Left ventricle myocardium inferior (tissue), 1 donor: ENCODE measurements at regions not wholly inside any gene's neighbourhood (a gene's known extent, or its start where the extent isn't known, plus 50 kb on each side); places are given as distances from the start of the nearest gene placed in this dataset.

Source experiments
- DNase-seq: peaks from one replicate; pipeline ENCODE4 v3.0.0-alpha.2; 2020
- H3K27ac ChIP-seq: fragments of 200-600 bp; replicated peaks from 2 replicates; pipeline ENCODE4 v1.8.0; 2021
- H3K27me3 ChIP-seq: fragments of 200-600 bp; 2 replicates; pipeline ENCODE4 v1.8.0; 2021; ENCODE audit warnings: low read depth
- H3K36me3 ChIP-seq: fragments of 200-600 bp; 2 replicates; pipeline ENCODE4 v1.8.0; 2021
- H3K4me1 ChIP-seq: fragments of 200-600 bp; 2 replicates; pipeline ENCODE4 v1.8.0; 2021
- H3K4me3 ChIP-seq: fragments of 200-600 bp; 2 replicates; pipeline ENCODE4 v1.8.0; 2021; ENCODE audit warnings: mild to moderate bottlenecking, moderate library complexity
- H3K9me3 ChIP-seq: fragments of 200-600 bp; replicated peaks from 2 replicates; pipeline ENCODE4 v1.8.0; 2021
- CTCF ChIP-seq: fragments of 200-600 bp; IDR thresholded peaks from 2 replicates; pipeline ENCODE4 v1.8.0; 2021; ENCODE audit warnings: antibody characterized with exemption, mild to moderate bottlenecking, borderline replicate concordance
- intact Hi-C: fragments of 100-400 bp; cut with micrococcal nuclease; formaldehyde crosslinking; loops from one replicate; pipeline ENCODE4 v1.11.0; 2022
- donor health status: DM: no; HTN: yes; CAD: no; lungs with severe emphysema.

- Histone ChIP-seq H3K4me3 (no peak overlapping the region), H3K27me3 (no peaks in the 10 kb centered on the region), H3K9me3 (no peaks in the 10 kb centered on the region), H3K27ac (no peak overlapping the region), H3K4me1 (peaks cover 30% of the 10 kb centered on the region), H3K36me3 (no peaks in the 10 kb centered on the region)
- intact Hi-C loops = no loop called here
- TF ChIP-seq CTCF = no peak
- DNase-seq = no peak
These were observed 211.4 kb upstream of the DPH6 start for GRCh38 chr15:35757361-35757760.

- H3K27me3 ChIP-seq = no peaks in the 10 kb centered on the region
- no peak for DNase-seq
- intact Hi-C loops = no loop called here
- no peak overlapping the region for H3K4me3 ChIP-seq
- no peaks in the 10 kb centered on the region for H3K36me3 ChIP-seq
- H3K9me3 ChIP-seq = no peaks in the 10 kb centered on the region
- no peak for TF ChIP-seq CTCF
- H3K27ac ChIP-seq = no peak overlapping the region
- peaks cover 30% of the 10 kb centered on the region for H3K4me1 ChIP-seq
These were observed 211.8 kb upstream of the DPH6 start for GRCh38 chr15:35757765-35758164.

GRCh38 chr15:35764661-35765519 lies 218.9 kb upstream of the DPH6 start:
- DNase-seq = no peak
- no peaks in the 10 kb centered on the region for H3K36me3 ChIP-seq
- H3K9me3 ChIP-seq = no peaks in the 10 kb centered on the region
- H3K27me3 ChIP-seq = no peaks in the 10 kb centered on the region
- TF ChIP-seq CTCF = no peak
- no peak overlapping the region for H3K27ac ChIP-seq
- H3K4me3 ChIP-seq = no peak overlapping the region
- no peaks in the 10 kb centered on the region for H3K4me1 ChIP-seq
- intact Hi-C loops = no loop called here

- Histone ChIP-seq H3K4me1 (no peaks in the 10 kb centered on the region), H3K36me3 (no peaks in the 10 kb centered on the region), H3K27me3 (no peaks in the 10 kb centered on the region), H3K9me3 (no peaks in the 10 kb centered on the region), H3K27ac (no peak overlapping the region), H3K4me3 (no peak overlapping the region)
- no peak for TF ChIP-seq CTCF
- no peak for DNase-seq
- intact Hi-C loops = no loop called here
These were observed 223.0 kb upstream of the DPH6 start for GRCh38 chr15:35768949-35769348.

- no peak overlapping the region for H3K4me3 ChIP-seq
- H3K9me3 ChIP-seq = no peaks in the 10 kb centered on the region
- TF ChIP-seq CTCF = no peak
- no peaks in the 10 kb centered on the region for H3K4me1 ChIP-seq
- H3K27ac ChIP-seq = no peak overlapping the region
- no peak for DNase-seq
- no peaks in the 10 kb centered on the region for H3K27me3 ChIP-seq
- intact Hi-C loops = no loop called here
- H3K36me3 ChIP-seq = no peaks in the 10 kb centered on the region
These were observed 223.7 kb upstream of the DPH6 start for GRCh38 chr15:35769656-35770055.
